ENCODE measurements at regions not wholly inside any gene's neighbourhood (a gene's known extent, or its start where the extent isn't known, plus 50 kb on each side); places are given as distances from the start of the nearest gene placed in this dataset.
"Not testable (repeated sequence)": the region's sequence is repeated elsewhere in the genome, so short reads cannot be mapped to it uniquely, and the experiment has no call there.

DNA sequence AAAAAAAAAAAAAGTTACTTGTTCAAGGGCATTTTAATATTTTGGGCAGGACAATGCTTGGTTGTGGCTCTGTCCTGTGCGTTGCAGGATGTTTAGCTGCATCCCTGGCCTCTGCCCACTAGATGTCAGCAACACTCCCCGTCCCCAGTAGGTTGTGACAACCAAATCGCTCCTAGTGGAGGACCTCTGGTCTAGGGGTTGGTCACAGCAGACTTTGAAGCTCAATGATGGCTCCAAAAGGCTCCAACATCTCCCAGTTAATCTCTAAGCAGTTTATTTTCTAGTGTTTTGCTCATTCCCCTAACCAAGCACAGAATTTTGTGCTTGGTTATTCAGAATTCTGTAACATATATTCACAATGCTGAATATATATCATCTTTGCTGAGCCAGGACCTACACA, 67.0 kb downstream of the CHRNA1 start:
- peak; percentile 26 to 66 for DNase-seq

DNA sequence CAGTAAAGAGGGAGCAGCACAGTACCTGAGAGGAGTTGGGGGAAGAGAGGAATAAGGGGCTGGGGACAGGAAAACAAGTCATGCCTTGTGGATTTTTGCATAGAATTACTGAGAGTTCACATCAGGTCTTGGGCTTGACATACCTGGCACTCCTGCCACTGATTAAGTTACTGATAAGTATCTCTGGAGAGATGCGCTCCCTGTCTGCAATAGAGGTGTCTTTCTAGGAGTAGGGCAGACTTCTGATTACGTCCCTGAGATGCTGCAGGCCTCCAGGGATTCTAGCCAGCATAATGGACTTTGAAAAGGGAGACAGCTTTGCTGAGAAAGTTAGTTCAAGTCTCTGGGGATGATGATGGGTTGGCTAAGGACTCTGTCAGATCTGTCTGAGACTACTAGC, 69.4 kb downstream of the CHRNA1 start:
- DNase-seq = no peak

DNA sequence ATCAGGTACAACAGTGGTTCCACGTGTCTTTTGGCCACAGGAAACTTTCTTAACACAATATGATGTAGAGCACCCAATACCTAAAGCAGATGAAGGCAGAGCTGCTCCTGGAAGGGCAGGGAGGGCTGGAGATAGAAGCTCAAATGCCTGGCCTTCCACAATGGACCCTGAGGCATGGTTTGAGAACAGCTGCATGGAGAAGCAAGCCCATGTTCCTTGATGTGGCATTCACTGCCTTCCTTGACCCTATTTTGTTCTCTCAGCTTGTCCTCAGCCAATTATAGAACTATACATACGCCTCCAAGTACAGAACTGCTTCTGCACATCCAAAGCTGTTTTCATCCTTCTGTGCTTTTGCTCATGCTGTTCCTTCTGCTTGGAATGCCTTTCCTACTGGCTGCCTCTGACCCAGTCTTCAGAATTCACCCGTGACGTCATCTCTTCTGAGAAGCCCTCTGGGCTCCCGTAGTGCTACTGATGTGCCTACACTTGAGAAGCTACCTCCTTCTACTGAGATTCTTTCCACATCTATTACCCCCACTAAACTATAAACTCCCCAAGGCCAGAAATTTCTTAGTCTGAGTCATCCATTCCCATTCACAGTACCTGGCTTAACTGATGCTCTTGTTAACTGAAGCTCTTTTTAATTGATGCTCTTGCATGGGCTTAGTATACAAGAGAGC, 69.9 kb downstream of the CHRNA1 start:
- no peak for DNase-seq

DNA sequence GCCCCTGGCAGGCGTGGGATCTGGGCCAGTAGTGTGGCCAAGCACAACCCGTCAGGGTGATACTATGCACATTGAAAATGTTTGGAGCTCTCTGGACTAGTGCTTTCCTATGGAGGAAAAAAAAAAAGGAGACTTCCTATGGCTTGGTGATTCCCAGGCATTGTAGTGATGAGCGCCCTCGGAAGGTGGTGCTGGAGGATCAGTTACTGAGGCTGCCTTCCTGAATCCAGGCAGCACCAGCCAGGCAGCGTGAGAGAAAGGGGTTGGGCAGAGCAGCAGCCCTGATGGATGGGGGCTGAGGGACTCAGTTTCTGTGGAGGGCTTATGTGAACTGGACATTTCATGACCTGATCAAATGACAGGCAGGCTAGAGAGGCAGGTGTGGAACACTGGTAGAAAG, 70.9 kb downstream of the CHRNA1 start:
- no peak for DNase-seq

DNA sequence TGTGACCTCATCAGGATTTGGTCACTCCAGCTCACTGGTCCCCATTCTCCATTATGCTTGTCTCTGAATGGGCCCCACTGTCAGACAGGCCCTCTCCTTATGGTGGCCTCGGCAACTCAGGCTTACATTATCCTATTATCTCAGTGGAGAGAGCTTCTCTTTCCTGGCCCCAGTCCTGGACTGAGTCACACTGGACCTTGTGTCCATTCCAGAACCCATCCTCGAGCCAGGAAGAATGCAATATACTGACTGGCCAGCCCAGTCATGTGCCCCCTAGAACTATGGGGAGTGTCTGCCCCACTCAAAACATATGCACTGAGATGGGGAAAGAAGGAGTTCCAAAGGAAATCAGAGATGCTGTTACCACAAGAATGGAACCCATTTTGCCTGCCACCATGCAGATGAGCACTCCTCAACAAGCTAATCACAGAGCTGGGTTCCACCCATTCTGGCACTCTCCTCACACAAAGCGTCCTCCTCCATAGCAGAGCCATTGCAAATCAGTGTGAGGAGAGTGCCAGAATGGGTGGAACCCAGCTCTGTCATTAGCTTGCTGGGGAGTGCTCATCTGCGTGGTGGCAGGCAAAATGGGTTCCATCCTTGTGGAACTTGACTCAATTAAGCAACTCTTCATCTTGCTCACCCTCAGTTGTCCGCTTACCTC, 71.9 kb downstream of the CHRNA1 start:
- no peak for DNase-seq

DNA sequence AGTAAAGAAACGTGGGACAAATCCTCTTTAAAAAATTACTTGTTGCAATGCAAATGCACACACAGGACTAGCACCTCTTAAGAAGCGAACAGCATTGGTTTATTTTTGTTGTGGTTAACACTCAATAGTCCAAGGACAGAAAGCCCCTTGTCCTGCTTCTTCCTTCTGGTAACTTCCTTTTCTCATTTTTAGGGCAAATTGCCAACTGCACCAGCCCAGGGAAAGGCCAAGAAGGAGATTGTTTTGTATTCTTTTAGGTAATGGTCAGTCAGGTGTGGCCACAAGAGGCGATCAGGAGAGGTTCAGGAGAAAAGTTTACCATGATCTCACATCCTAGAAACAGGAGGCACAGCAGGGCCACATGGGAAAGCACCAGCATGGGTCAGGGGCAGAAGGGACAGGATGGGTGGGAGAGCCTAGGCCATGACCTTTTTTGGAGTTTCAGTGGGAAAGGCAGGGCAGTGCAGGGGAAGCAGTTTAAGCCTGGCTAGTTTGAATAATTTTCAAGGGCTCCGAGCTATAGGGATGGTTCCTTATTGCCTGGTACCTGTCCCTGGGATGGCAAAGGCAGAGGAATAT, 73.0 kb downstream of the CHRNA1 start:
- DNase-seq = no peak

DNA sequence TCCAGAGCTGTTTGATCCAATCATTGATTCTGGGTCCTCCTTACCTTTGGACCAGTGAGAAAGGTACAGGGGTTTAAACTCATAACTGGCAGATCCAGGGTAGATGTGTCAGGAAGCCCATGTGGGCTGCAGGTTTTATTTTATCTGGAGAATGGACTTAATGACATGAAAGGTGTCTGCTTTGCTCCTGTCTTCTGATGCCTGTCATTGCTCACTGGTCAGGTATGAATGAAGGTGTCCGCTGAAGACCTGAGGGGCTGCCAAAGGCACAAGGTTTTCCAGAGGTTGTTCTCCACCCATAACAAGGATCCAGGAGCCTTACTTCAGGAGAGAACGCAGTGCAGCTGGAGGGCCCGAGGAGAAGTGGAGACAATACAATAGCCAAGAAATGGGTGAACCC, 74.2 kb downstream of the CHRNA1 start:
- DNase-seq = no peak

DNA sequence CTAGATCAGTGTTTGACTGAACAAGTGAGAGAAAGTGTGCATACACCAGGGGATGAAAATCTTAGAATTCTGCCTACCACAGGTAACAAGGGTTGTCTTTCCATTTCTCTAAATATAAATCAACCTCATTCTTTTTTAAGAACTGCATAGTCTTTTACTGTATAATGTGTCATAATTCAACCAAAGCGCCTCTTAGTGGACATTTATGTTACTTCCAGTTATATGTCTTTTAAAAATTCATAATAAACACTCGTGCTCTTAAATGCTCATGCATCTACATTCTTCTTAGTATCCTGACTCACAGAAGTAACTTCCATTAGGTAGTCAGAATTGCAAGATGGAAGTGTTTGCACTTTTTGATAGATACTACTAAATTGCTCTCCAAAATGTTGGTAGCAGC, 76.2 kb downstream of the CHRNA1 start:
- peak; percentile 28 to 38 for DNase-seq

DNA sequence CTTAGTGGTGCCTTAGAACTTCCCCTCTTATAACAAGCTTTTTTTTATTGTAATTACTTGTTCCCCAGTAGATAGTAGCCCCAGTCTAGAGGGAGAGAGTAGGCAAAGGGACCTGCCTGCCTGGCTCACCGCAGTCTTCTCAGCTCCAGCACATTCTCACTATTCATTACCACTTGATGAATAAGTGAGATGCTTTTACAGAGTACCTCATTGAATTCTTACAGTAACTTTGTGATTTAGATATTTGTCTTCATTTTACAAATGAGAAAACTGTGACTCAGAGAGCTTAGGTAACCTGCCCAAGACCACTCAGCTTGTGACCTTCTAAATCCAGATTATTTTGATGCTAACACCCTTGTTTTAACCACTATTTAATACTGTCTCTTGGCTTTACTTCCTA, 77.8 kb downstream of the CHRNA1 start:
- DNase-seq = no peak

DNA sequence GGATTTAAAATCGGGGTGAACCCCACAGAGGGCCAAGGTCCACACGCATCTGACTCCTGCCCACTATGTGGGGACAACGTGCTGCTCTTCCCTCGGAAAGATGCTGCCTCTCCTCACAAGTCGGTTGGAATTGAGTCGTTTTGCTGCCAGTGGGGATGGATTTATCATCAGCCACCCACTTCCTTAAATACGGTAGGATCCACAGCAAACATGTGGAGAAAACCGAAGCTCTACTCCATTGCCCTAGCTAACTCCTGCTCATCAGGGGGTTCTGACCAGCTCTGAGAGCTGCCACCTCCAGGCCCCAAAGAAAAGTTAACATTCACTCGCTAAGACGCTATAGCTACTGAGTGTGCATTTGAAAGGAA, 80.9 kb downstream of the CHRNA1 start:
- no peak for DNase-seq

DNA sequence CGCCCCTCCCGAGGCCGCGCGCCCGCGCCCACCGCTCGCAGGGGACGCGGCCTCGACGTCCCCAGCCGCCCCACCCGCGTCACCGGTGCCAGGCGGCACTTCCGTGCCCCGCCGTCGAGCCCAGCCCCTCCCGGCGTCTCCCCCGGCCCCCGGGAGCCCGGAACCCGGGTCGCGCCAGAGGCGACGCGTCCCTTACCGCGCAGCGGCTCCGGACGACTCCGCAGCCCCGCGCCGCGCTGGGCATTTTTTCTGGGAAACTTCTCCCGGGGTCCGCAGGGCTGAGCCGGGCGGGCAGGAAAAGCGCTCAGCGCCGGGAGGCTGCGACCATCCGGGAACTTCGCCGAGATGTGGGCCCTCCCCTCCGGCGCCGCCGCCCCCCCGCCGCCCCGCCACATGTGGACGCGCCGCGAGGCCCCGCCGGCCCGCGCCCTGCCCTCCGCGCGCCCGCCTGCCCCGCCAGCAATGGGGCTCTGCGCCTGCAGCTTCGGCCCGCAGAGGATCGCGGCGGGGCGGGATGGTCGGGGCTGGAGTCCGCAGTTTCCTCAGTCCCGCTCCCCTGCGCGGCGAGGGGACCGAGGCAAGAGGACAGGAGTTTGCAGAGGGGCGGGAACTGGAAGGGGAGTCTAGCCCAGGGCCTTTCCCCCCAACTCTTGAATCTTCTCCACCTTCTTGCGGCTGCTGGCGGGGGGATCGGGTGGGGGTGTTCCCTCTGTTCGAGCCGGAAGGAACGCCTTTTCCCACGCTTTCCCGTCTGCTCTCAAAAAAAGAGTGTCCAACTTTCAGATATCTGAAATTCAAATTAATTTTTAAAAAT, 81.5 kb downstream of the CHRNA1 start:
- peak in 1 of 2 experiments; percentile 66 for DNase-seq

DNA sequence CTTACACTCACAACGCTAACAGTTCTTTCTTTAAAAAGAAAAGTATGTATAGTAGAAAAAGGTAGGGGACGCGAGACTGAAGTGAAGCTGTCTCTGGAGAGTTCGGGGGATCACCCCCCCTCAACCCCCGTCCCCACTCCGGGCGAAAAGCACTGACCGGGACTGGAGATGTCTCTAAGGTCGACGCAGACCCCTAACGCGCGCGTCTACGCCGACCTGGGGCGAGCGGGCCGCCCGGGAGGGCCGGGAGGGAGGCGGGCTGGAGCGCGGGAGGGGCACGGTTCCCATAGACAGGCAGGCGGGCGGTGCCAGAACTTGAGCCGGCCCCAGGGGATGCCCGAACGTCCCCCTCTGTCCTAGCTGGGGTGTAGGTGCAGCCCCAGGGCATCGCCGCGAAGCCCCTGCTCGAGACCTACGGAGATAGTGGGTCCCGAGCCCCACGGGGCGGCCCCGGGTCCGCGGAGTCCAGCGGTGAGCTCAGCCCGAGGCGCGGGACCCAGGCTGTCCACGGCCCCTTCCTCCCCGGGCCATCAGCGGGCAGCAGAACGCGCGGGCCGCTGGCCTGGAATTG, 82.2 kb downstream of the CHRNA1 start:
- no peak for DNase-seq

DNA sequence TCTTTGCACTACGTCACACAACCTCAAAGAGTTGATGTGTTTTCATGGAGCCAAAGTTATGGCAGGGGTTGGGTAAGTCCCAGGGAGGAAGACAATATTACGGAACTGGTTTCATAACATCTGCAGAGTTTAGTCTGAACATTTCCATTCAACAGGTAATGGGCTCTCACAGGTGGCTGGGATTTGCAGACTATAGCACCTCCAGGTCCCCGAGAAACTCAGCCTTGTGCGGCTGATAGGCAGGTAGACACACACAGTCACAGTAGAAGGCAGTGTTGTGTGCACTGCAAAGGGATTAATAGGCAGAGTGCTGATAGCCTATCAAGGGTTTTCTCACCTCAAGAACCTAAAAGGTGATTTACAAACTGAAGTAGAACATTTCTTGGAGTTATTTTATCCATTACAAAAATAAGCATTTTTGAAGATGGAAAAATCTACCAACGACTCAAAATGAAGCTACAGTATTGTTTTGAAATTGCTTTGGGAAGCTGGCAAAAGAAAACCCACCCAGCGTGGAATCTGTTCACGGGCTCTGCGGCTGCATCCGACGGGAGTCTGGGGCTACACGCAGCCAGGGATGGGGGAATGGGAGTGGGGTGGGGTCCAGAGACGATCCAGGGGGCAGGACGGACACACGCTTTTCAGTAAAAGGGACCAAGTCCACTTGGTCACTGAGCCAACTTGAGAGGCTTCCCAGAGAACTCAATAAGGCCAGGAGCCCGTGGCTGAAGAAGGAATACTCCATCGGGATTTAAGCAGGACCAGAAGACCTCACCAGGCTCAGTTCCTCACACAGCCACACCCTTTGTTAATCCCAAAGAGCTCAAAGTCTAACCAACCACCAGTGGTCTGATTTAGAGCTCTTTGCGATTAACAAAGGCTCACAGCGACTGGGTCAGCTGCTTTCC, 82.9 kb downstream of the CHRNA1 start:
- no peak for DNase-seq

DNA sequence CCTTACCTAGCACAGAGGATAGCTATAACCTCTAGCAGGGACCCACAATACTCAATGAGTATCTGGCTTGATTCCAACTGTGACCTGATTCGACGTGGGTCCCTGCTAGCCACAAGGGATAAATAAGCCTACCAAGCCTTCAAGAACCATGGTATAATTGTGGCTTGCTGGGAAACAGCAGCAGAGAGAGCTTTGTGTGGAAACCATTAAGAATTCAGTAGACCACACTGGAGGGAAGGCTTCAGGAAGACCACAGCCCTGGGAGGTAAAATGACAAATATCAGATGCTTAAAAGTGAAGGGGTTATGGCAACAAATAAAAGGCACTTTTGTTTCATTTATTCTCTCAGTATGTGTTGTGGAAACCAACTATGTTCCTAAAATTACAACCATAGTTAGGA, 82.6 kb upstream of the WIPF1 start:
- DNase-seq = no peak

DNA sequence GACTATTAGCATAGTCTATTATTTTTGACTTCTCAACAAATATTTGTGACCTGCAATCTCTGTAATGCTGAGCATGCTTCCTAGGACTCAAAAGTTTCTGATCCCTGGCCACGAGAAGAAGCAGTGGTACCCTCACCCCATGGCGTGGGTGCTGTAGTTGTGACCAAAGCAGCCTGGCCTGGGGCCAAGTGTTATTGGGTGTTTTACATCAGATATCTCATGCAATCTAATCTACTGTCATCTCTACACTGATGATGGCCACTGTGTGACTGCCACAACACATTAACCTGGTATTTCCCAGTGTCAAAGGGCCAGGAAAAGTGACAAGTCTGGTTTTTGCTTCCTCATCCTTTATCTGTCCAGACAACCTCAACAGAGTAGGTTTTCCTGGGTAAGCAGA, 80.8 kb upstream of the WIPF1 start:
- DNase-seq = no peak

DNA sequence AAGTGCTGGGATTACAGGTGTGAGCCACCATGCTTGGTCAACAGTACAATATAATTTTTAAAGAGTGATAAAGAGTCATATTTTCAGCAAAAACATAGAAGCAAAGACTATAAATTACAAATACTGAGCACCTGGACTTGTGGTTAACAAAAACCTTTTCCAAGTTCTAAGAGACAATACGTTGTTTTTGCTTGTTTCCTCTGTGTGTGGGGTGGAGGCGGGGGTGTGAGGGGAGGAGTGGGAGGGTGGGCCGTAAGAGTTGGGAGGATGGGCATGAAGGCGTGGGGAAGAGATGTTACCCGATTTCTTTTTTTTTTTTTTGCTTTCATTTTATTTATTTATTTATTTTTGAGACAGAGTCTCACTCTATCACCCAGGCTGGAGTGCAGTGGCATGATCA, 78.0 kb upstream of the WIPF1 start:
- no peak for DNase-seq

DNA sequence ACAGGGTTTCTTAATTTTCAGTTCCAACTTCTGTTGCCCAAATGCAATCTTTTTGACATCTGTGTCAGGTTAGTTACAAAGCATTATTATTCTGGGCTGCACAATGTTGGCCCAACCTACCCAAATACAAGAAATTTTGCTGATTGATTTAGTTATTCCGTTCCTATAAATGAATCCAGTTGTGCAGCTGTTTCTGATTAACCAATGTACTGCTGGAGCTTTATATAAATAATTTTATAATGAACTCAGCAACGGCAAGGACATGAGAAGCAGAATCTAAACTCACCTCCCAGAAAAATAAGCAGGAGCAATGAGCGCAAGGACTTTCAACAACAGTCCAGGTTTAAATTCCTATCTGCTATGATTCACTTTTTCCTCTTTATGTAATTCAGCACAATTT, 76.3 kb upstream of the WIPF1 start:
- DNase-seq = no peak

DNA sequence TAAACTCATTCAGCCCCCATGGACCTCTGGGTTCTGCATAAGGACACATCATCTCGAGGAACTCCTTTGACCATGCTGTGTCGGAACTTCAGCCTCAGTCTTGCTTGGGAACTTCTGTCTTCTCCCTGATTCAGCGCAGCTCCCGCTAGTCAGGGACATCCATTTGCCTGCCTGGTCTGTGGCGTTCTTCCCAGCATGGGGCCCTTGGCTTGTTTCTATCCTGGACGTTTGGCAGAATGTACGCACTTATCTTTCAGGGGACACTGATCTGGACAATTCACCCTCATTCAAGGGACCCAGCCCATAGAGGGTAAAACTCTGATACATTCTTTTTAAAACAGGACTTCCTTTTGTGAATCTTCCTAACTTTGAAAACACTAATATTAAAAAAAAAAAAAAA, 75.8 kb upstream of the WIPF1 start:
- DNase-seq = no peak

DNA sequence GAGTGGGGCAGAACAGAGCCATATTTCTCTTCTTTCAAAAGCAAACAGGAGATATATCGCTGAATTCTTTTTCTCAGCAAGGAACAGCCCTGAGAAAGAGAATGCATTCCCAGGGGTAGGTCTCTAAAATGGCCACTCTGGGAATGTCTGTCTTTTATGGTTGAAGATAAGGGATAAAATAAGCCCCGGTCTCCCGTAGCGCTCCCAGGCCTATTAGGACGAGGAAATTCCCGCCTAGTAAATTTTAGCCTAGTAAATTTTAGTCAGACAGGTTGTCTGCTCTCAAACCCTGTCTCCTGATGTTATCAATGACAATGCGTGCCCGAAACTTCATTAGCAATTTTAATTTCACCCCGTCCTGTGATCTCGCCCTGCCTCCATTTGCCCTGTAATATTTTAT, 73.9 kb upstream of the WIPF1 start:
- DNase-seq = not testable (repeated sequence)

DNA sequence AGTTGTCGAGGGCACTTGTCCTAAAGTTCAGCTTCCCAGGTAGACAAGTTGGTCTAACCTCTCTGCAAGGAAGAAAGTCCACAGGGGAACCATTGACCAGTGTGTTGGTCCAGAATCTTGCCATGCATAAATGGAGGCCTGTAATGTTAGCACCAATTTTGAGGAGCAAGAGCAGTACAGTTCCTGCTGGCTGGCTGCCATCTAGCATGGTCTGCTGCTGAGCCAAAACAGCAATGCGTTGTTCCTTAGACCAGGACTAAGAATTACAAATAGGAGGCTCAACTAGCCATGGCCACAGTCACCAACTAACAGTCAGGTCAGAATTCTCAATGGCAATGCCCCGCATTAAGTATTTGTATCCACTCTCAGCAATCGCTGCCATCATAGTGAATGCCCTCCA, 72.8 kb upstream of the WIPF1 start:
- peak in 1 of 2 experiments; percentile 12 for DNase-seq

DNA sequence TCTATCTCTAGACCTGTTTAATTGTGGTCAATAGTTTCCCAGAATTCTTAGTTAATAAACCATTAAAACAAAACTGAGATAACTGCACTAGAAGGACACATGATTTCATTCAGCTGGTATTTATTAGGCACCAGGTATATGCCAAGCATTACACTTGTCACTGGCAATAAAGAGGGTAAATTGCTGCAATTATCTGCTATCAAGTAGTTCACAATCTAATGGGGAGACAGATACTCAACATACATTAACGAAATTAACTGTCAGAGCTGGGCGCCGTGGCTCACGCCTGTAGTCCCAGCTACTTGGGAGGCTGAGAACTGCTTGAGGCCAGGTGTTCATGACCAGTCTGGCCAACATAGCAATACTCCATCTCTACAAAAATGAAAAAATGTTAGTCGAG, 71.7 kb upstream of the WIPF1 start:
- no peak for DNase-seq

DNA sequence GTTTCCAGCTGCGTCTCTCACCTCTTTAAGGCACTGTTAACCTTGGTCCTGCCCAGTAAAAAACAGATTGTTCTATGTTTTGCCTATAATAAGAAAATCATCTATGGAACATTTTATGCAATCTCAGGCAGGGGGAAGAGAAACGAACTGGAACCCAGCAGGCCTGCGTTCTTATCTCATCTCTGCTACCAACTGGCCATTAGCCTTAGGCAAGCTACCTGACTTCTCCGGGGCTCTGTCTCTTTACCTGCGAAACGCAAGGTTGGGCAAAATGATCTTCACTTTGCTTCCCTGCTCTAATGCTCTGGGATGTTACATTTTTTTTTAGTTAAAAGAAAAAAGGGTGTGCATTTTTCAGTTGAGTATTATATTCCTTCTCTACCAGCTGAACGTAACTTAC, 70.5 kb upstream of the WIPF1 start:
- no peak for DNase-seq

Measured in NCI-H446 (cell line).